ENCODE measurements at regions not wholly inside any gene's neighbourhood (a gene's known extent, or its start where the extent isn't known, plus 50 kb on each side); places are given as distances from the start of the nearest gene placed in this dataset.

DNA sequence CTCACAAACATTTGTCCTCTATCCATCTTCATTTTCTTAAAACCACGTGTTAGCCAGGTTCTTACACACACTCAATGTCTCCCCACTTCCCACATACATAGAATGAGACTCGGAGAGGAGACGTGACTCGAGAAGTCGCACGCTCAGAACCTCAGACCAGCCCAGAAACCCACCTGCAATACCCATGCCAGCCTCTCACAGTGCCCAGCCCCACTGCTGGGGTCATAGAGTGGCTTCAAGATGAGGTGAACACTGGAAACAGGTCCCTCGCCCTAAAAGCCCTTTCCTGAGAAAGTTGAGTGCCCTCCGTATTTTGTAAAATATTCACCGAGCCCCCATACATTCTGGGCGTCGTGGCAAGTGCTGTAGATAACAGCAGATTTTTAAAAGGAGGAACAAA lies 487.4 kb downstream of the EIPR1 start:
- H3K9me3 ChIP-seq (ENCODE audit: insufficient read depth, low read length), result no peaks in the 10 kb centered on the region
- no peak overlapping the region for H3K27ac ChIP-seq (ENCODE audit: low read length)

DNA sequence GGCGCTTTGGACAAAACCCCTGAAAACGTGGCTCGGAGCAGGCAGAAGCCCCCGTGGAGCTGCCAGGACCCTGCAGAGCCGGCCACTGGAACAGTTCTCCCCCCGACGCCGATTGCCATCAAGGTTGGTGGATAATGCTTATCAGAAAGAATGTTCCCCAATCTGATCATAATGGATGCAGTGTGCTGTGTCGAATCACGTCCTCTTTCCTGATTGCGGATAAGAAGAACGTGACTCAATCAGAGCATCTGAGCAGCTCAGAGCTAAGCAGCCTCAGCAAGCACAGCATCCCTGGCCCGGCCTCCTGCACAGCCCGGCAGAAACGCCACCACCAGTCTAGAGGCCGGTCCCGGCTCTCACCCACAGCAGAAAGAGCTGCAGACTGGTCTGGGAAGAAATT lies 488.0 kb downstream of the EIPR1 start:
- no peak overlapping the region for H3K27ac ChIP-seq (ENCODE audit: low read length)
- H3K4me2 ChIP-seq (ENCODE audit: low read length), result no peak overlapping the region
- H3K27me3 ChIP-seq (ENCODE audit: low read depth, low read length), result 0 out of 2 replicates have a peak, but pooled peaks cover 7% of the 10 kb centered on the region
- H3K4me1 ChIP-seq (ENCODE audit: low read length), result no peaks in the 10 kb centered on the region
- no peak overlapping the region for H3K9ac ChIP-seq (ENCODE audit: low read length)
- no peak for TF ChIP-seq EZH2phosphoT487 (IDR thresholded peaks at IDR 0.05; ENCODE audit: low read depth)
- no peaks in the 10 kb centered on the region for H3K36me3 ChIP-seq (replicated peaks; ENCODE audit: low read depth, low read length)
- H2AFZ ChIP-seq (ENCODE audit: low read depth, low read length), result no peak overlapping the region
- no peaks in the 10 kb centered on the region for H4K20me1 ChIP-seq (ENCODE audit: insufficient read depth, low read length)
- H3K4me3 ChIP-seq (ENCODE audit: low read length), result no peak overlapping the region
- no peaks in the 10 kb centered on the region for H3K79me2 ChIP-seq (ENCODE audit: low read length)
- no peaks in the 10 kb centered on the region for H3K9me3 ChIP-seq (ENCODE audit: insufficient read depth, low read length)

More for the DNA sequence above, 487.4 kb downstream of the EIPR1 start:
- no peaks in the 10 kb centered on the region for H3K36me3 ChIP-seq (replicated peaks; ENCODE audit: low read depth, low read length)
- H3K79me2 ChIP-seq (ENCODE audit: low read length), result no peaks in the 10 kb centered on the region
- TF ChIP-seq, protein P1, sequence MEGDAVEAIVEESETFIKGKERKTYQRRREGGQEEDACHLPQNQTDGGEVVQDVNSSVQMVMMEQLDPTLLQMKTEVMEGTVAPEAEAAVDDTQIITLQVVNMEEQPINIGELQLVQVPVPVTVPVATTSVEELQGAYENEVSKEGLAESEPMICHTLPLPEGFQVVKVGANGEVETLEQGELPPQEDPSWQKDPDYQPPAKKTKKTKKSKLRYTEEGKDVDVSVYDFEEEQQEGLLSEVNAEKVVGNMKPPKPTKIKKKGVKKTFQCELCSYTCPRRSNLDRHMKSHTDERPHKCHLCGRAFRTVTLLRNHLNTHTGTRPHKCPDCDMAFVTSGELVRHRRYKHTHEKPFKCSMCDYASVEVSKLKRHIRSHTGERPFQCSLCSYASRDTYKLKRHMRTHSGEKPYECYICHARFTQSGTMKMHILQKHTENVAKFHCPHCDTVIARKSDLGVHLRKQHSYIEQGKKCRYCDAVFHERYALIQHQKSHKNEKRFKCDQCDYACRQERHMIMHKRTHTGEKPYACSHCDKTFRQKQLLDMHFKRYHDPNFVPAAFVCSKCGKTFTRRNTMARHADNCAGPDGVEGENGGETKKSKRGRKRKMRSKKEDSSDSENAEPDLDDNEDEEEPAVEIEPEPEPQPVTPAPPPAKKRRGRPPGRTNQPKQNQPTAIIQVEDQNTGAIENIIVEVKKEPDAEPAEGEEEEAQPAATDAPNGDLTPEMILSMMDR (IDR thresholded peaks at IDR 0.05; ENCODE audit: low read depth, low read length), result no peak
- no peak for TF ChIP-seq EZH2phosphoT487 (IDR thresholded peaks at IDR 0.05; ENCODE audit: low read depth)
- no peak overlapping the region for H3K4me2 ChIP-seq (ENCODE audit: low read length)
- no peak overlapping the region for H3K4me3 ChIP-seq (ENCODE audit: low read length)
- H3K27me3 ChIP-seq (ENCODE audit: low read depth, low read length), result 0 out of 2 replicates have a peak, but pooled peaks cover 7% of the 10 kb centered on the region
- H4K20me1 ChIP-seq (ENCODE audit: insufficient read depth, low read length), result no peaks in the 10 kb centered on the region
- H3K9ac ChIP-seq (ENCODE audit: low read length), result no peak overlapping the region
- H3K4me1 ChIP-seq (ENCODE audit: low read length), result no peaks in the 10 kb centered on the region
- H2AFZ ChIP-seq (ENCODE audit: low read depth, low read length), result no peak overlapping the region

GRCh38 chr2:2889141-2889540 lies 488.5 kb downstream of the EIPR1 start:
- Histone ChIP-seq H3K9me3 (ENCODE audit: insufficient read depth, low read length) (no peaks in the 10 kb centered on the region), H3K4me3 (ENCODE audit: low read length) (no peak overlapping the region), H4K20me1 (ENCODE audit: insufficient read depth, low read length) (no peaks in the 10 kb centered on the region), H3K4me1 (ENCODE audit: low read length) (no peaks in the 10 kb centered on the region), H3K36me3 (replicated peaks; ENCODE audit: low read depth, low read length) (no peaks in the 10 kb centered on the region), H3K27me3 (ENCODE audit: low read depth, low read length) (0 out of 2 replicates have a peak, but pooled peaks cover 7% of the 10 kb centered on the region), H2AFZ (ENCODE audit: low read depth, low read length) (no peak overlapping the region), H3K79me2 (ENCODE audit: low read length) (no peaks in the 10 kb centered on the region), H3K27ac (ENCODE audit: low read length) (no peak overlapping the region), H3K9ac (ENCODE audit: low read length) (no peak overlapping the region), H3K4me2 (ENCODE audit: low read length) (no peak overlapping the region)
- no peak for TF ChIP-seq EZH2phosphoT487 (IDR thresholded peaks at IDR 0.05; ENCODE audit: low read depth)
- TF ChIP-seq, protein P1 (IDR thresholded peaks at IDR 0.05; ENCODE audit: low read depth, low read length), result no peak

DNA sequence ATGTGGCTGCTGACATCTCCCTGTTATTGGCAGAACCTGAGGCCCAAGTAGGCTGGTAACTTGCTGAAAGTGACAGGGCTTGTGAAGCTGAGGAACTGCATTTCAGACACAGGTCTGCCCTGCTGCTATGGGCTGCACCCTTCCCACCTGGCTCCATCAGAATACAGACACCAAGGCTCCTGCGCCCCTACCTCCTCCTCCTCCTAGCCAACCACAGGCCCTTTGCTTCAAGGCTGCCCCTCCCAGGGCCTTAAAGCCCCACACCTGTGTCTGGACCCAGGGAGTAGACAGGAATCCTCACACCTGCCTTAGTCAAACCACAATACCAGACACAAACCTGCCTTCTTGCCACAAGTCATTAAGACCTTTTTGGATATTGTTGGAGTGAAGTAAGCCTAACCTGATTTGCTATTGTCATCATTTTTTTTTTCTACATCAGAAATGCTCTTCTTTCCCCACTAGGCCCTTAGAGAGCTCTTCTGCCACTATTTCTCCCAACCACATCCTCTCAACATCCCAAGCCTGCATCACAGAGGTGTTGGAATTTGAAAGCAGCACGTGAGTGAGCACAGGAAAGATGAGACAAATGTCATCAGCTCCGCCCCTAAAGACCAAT lies 489.7 kb downstream of the EIPR1 start:
- H3K4me1 ChIP-seq (ENCODE audit: low read length), result no peaks in the 10 kb centered on the region
- no peak for TF ChIP-seq EZH2phosphoT487 (IDR thresholded peaks at IDR 0.05; ENCODE audit: low read depth)
- TF ChIP-seq, protein P1 (IDR thresholded peaks at IDR 0.05; ENCODE audit: low read depth, low read length), result no peak
- H3K9me3 ChIP-seq (ENCODE audit: insufficient read depth, low read length), result no peaks in the 10 kb centered on the region
- H3K4me3 ChIP-seq (ENCODE audit: low read length), result no peak overlapping the region
- no peaks in the 10 kb centered on the region for H3K79me2 ChIP-seq (ENCODE audit: low read length)
- no peaks in the 10 kb centered on the region for H4K20me1 ChIP-seq (ENCODE audit: insufficient read depth, low read length)
- H3K27ac ChIP-seq (ENCODE audit: low read length), result no peak overlapping the region
- no peak overlapping the region for H2AFZ ChIP-seq (ENCODE audit: low read depth, low read length)
- no peaks in the 10 kb centered on the region for H3K36me3 ChIP-seq (replicated peaks; ENCODE audit: low read depth, low read length)
- H3K9ac ChIP-seq (ENCODE audit: low read length), result no peak overlapping the region
- H3K4me2 ChIP-seq (ENCODE audit: low read length), result no peak overlapping the region
- H3K27me3 ChIP-seq (ENCODE audit: low read depth, low read length), result 0 out of 2 replicates have a peak, but pooled peaks cover 7% of the 10 kb centered on the region
